ENCODE measurements at regions not wholly inside any gene's neighbourhood (a gene's known extent, or its start where the extent isn't known, plus 50 kb on each side); places are given as distances from the start of the nearest gene placed in this dataset. TPM values are rescaled to one million over a fixed set of nuclear protein-coding genes. Genes with fewer than 3 reads are reported as not detected.

DNA sequence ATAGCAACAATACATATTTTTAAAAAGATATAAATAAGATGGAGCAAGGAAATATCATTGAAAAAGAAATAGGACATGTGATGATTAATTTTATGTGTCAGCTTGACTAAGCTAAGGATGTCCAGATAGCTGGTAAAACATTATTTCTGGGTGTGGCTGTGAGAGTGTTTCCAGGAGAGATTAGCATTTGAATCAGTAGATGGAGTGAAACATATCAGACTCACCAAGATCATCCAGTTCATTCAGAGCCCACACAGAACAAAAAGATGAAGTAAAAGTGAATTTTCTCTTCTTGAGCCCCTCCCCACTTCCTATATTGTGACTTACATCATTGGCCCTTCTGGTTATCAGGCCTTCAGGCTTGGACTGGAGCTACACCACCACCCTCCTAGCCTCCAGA lies 61.6 kb upstream of the TUSC7 start:
- CTCF ChIA-PET: no interaction called here
- TF ChIP-seq, protein P1, sequence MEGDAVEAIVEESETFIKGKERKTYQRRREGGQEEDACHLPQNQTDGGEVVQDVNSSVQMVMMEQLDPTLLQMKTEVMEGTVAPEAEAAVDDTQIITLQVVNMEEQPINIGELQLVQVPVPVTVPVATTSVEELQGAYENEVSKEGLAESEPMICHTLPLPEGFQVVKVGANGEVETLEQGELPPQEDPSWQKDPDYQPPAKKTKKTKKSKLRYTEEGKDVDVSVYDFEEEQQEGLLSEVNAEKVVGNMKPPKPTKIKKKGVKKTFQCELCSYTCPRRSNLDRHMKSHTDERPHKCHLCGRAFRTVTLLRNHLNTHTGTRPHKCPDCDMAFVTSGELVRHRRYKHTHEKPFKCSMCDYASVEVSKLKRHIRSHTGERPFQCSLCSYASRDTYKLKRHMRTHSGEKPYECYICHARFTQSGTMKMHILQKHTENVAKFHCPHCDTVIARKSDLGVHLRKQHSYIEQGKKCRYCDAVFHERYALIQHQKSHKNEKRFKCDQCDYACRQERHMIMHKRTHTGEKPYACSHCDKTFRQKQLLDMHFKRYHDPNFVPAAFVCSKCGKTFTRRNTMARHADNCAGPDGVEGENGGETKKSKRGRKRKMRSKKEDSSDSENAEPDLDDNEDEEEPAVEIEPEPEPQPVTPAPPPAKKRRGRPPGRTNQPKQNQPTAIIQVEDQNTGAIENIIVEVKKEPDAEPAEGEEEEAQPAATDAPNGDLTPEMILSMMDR (IDR thresholded peaks at IDR 0.05; ENCODE audit: insufficient read depth, low read depth, low read length): no peak

More for the DNA sequence above, 61.6 kb upstream of the TUSC7 start:
- no peaks in the 10 kb centered on the region for H3K36me3 ChIP-seq (ENCODE audit: control insufficient read depth, insufficient read depth, low read length)
- no peak overlapping the region for H3K4me3 ChIP-seq (ENCODE audit: low read depth, low read length)
- POLR2A ChIA-PET: no interaction called here
- H3K27me3 ChIP-seq (ENCODE audit: control insufficient read depth, insufficient read depth, low read length): no peaks in the 10 kb centered on the region
- no peak for DNase-seq (ENCODE audit: low read depth)

Small RNAs in the stretch of these regions (small RNA-seq; reads per million reads assigned to genes)
- not detected for gene RN7SL582P (ENCODE audit: insufficient read length, low read depth, low replicate concordance)

Measured in BJ (cell line).